SK-N-SH (cell line): ENCODE measurements at regions not wholly inside any gene's neighbourhood (a gene's known extent, or its start where the extent isn't known, plus 50 kb on each side); places are given as distances from the start of the nearest gene placed in this dataset.

Source experiments
- CTCF ChIA-PET: fragments of 300-600, 350-600 bp; formaldehyde crosslinking; extraction: SDS; loops from one replicate; lab custom pipeline; 2021; lab: Yijun Ruan, JAX
- POLR2A ChIA-PET: fragments of 350-600 bp; sonication (Branson Sonifier 250); formaldehyde crosslinking; extraction: SDS; loops from one replicate; lab custom pipeline; 2020; ENCODE audit warnings: antibody characterized with exemption, inconsistent platforms; lab: Yijun Ruan, JAX
- DNase-seq: peaks from one replicate; pipeline ENCODE4 v3.0.0; 2012
- H2AFZ ChIP-seq: fragments of 200-600 bp; sonication (generic); 2 replicates; pipeline ENCODE4 v1.8.1; 2016; ENCODE audit warnings: antibody characterized with exemption, mild to moderate bottlenecking, low read depth
- H3F3A ChIP-seq: fragments of 200-600 bp; sonication (generic); replicated peaks from 2 replicates; pipeline ENCODE3; 2016; ENCODE audit warnings: antibody characterized with exemption, mild to moderate bottlenecking; ENCODE audit not compliant: insufficient read depth
- H3K27ac ChIP-seq, 2 experiments: fragments of 200-500 bp in 1 of 2; fragments of 200-600 bp in 1 of 2; sonication (Bioruptor generic) in 1 of 2; sonication (generic), shearing (Covaris generic) in 1 of 2; 2 replicates each; pipeline versions ENCODE4 v1.5.1 to v1.6.1; 2014 to 2016; ENCODE audit warnings: low read depth in 2 of 2, inconsistent platforms in 1 of 2, low read length in 1 of 2, mild to moderate bottlenecking in 1 of 2, mixed read lengths in 1 of 2
- H3K27me3 ChIP-seq: fragments of 200-600 bp; sonication (generic), shearing (Covaris generic); 2 replicates; pipeline ENCODE4 v1.6.1; 2016; ENCODE audit warnings: mixed run types; ENCODE audit not compliant: insufficient read depth
- H3K36me3 ChIP-seq, 2 experiments: fragments of 200-500 bp in 1 of 2; fragments of 200-600 bp in 1 of 2; sonication (Bioruptor generic) in 1 of 2; sonication (generic) in 1 of 2; replicated peaks in 1 of 2; 2 replicates each; pipeline versions ENCODE3 to v1.5.1; 2014 to 2016; ENCODE audit warnings: low read length in 1 of 2, mild to moderate bottlenecking in 1 of 2; ENCODE audit not compliant: insufficient read depth in 2 of 2, control insufficient read depth in 1 of 2
- H3K4me1 ChIP-seq, 2 experiments: fragments of 200-500 bp in 1 of 2; fragments of 200-600 bp in 1 of 2; sonication (Bioruptor generic) in 1 of 2; sonication (generic), shearing (Covaris generic) in 1 of 2; 2 replicates each; pipeline versions ENCODE4 v1.5.1 to v1.6.1; 2014 to 2016; ENCODE audit warnings: low read depth in 1 of 2, low read length in 1 of 2, mixed run types in 1 of 2; ENCODE audit not compliant: insufficient read depth in 2 of 2, control insufficient read depth in 1 of 2
- H3K4me2 ChIP-seq: fragments of 200-600 bp; sonication (generic), shearing (Covaris generic); 2 replicates; pipeline ENCODE4 v1.6.1; 2017; ENCODE audit warnings: mixed run types
- H3K4me3 ChIP-seq, 2 experiments: fragments of 200-500 bp in 1 of 2; fragments of 200-600 bp in 1 of 2; sonication (Bioruptor generic) in 1 of 2; sonication (generic), shearing (Covaris generic) in 1 of 2; 2 replicates each; pipeline versions ENCODE4 v1.5.1 to v1.8.1; 2014 to 2016; ENCODE audit warnings: low read depth in 2 of 2, inconsistent platforms in 1 of 2, low read length in 1 of 2, mild to moderate bottlenecking in 1 of 2, mixed read lengths in 1 of 2, moderate library complexity in 1 of 2
- H3K79me2 ChIP-seq: fragments of 200-600 bp; sonication (generic); 2 replicates; pipeline ENCODE4 v1.8.1; 2017; ENCODE audit warnings: mild to moderate bottlenecking; ENCODE audit not compliant: insufficient read depth
- H3K9ac ChIP-seq: fragments of 200-600 bp; sonication (generic); 2 replicates; pipeline ENCODE4 v1.6.1; 2017; ENCODE audit warnings: mixed run types
- H3K9me2 ChIP-seq: fragments of 200-600 bp; sonication (generic); 2 replicates; pipeline ENCODE4 v1.6.1; 2017; ENCODE audit warnings: mixed run types
- H3K9me3 ChIP-seq: fragments of 200-600 bp; sonication (generic); 2 replicates; pipeline ENCODE4 v1.6.1; 2017; ENCODE audit warnings: mixed run types, mild to moderate bottlenecking, moderate library complexity
- H4K20me1 ChIP-seq: fragments of 200-600 bp; sonication (generic); 2 replicates; pipeline ENCODE4 v1.6.1; 2017; ENCODE audit warnings: mild to moderate bottlenecking, mixed run types; ENCODE audit not compliant: insufficient read depth
- CHD2 ChIP-seq: fragments of 150-350 bp; IDR thresholded peaks from 2 replicates; pipeline ENCODE4 v1.6.1; 2018; ENCODE audit warnings: low read length; ENCODE audit not compliant: partially characterized antibody
- EZH2phosphoT487 ChIP-seq: fragments of 200-600 bp; sonication (generic); IDR thresholded peaks from 2 replicates; pipeline ENCODE4 v1.6.1; 2017; ENCODE audit warnings: low read depth, mixed run types, mild to moderate bottlenecking, antibody characterized with exemption, moderate library complexity, borderline replicate concordance
- FOSL2 ChIP-seq: IDR thresholded peaks from 2 replicates; pipeline ENCODE4 v1.4.0; 2012; ENCODE audit warnings: low read depth, mild to moderate bottlenecking, moderate library complexity, borderline replicate concordance
- FOXJ3 ChIP-seq: sonication (generic); formaldehyde crosslinking; IDR thresholded peaks from 2 replicates; pipeline ENCODE4 v1.5.1; 2020; ENCODE audit warnings: mild to moderate bottlenecking, missing genetic modification reagents
- FOXM1 ChIP-seq: IDR thresholded peaks from 2 replicates; pipeline ENCODE4 v1.4.0; 2012; ENCODE audit warnings: low read depth, mild to moderate bottlenecking
- GATA2 ChIP-seq: sonication (generic); formaldehyde crosslinking; IDR thresholded peaks from 2 replicates; pipeline ENCODE4 v1.5.0; 2020; ENCODE audit warnings: mild to moderate bottlenecking, missing genetic modification reagents
- JUND ChIP-seq: IDR thresholded peaks from 2 replicates; pipeline ENCODE4 v1.4.0; 2012
- MEF2A ChIP-seq: IDR thresholded peaks from 2 replicates; pipeline ENCODE4 v1.4.0; 2012; ENCODE audit warnings: low read depth, borderline replicate concordance
- MXI1 ChIP-seq: IDR thresholded peaks from 2 replicates; pipeline ENCODE4 v1.6.1; 2012; ENCODE audit warnings: mild to moderate bottlenecking, low read depth, low read length, improper control_type of control experiment
- RFX5 ChIP-seq: IDR thresholded peaks from 2 replicates; pipeline ENCODE4 v1.6.1; 2012; ENCODE audit warnings: mild to moderate bottlenecking, improper control_type of control experiment, low read length
- SMC3 ChIP-seq: IDR thresholded peaks from 2 replicates; pipeline ENCODE4 v1.6.1; 2012; ENCODE audit warnings: low read depth, low read length, improper control_type of control experiment
- TCF12 ChIP-seq: IDR thresholded peaks from 2 replicates; pipeline ENCODE4 v1.4.0; 2012
- YY1 ChIP-seq: IDR thresholded peaks from 2 replicates; pipeline ENCODE4 v1.4.0; 2012; ENCODE audit warnings: low read depth, mild to moderate bottlenecking
- WGBS: methylation state at CpG from one replicate; pipeline ENCODE4 v1.1.6; 2017; ENCODE audit warnings: low lambda C conversion rate; 5-methylcytosine and 5-hydroxymethylcytosine counted together
- TF ChIP-seq, protein P1 (sequence below): fragments of 200-600 bp; sonication (generic); IDR thresholded peaks from 2 replicates; pipeline ENCODE4 v1.6.1; 2017; ENCODE audit warnings: antibody characterized with exemption, mild to moderate bottlenecking, moderate library complexity
- TF ChIP-seq, protein P2 (sequence below): IDR thresholded peaks from 2 replicates; pipeline ENCODE4 v1.6.1; 2012; ENCODE audit warnings: mild to moderate bottlenecking, low read depth, low read length, moderate library complexity
- TF ChIP-seq, protein P3 (sequence below): IDR thresholded peaks from 2 replicates; pipeline ENCODE4 v1.4.0; 2012; ENCODE audit warnings: low read depth, borderline replicate concordance

DNA sequence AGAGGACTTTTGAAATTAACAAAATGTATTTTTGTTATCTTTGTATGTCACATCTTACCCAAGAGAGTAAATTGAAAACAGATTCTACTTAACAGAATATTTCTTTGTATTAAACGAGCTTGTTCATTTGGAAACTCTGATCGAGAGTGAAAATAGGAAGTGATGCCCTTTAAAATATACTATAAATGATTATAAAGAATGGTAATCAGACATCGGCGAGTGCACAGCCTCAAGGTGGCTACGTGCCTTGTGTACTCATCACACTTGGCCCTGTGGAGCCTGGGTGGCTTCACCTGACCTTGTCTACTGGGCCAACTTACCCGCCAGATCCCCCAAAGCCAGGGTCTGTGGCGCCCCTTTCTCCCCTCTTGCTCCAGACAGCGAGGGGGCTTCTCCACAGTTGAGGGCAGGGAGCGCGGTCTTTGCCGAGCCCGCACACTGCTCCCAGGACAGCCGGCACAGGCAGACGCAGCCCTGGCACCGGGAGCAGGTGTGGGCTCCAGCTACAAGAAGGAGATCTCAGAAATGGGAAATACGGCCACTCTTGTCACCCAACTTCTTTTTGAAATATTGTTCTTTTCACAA is 243.2 kb downstream of the CEMIP2 start:
- no peak overlapping the region for H3K27ac ChIP-seq
- WGBS, result 13% methylated on average over 12 of the region's 16 CpGs
- CTCF ChIA-PET, result interaction anchor here (1.0 kb wide), 1 partner anchor 679 kb away, joined by 3 read pairs; no protein-coding TSS in a partner anchor

More for the DNA sequence above, 243.2 kb downstream of the CEMIP2 start:
- Histone ChIP-seq H3K4me3 (no peak overlapping the region), H3K27me3 (no peaks in the 10 kb centered on the region; the same call in 1 of the 2 replicates), H3K9me3 (no peaks in the 10 kb centered on the region), H3K4me1 (no peaks in the 10 kb centered on the region), H4K20me1 (no peaks in the 10 kb centered on the region), H3K36me3 (no peaks in the 10 kb centered on the region), H3K9ac (no peak overlapping the region), H3K79me2 (no peaks in the 10 kb centered on the region), H3F3A (no peaks in the 10 kb centered on the region), H3K9me2 (no peaks in the 10 kb centered on the region), H2AFZ (no peak overlapping the region), H3K4me2 (no peak overlapping the region)
- no peak for DNase-seq
- POLR2A ChIA-PET, result no interaction called here
- TF ChIP-seq RFX5 (no peak), MXI1 (no peak), FOXJ3 (no peak), SMC3 (no peak), MEF2A (no peak), TCF12 (no peak), YY1 (no peak), FOXM1 (no peak), JUND (no peak), GATA2 (CRISPR knock-in tag) (no peak), CHD2 (no peak), FOSL2 (no peak), EZH2phosphoT487 (no peak)
- TF ChIP-seq, protein P1, sequence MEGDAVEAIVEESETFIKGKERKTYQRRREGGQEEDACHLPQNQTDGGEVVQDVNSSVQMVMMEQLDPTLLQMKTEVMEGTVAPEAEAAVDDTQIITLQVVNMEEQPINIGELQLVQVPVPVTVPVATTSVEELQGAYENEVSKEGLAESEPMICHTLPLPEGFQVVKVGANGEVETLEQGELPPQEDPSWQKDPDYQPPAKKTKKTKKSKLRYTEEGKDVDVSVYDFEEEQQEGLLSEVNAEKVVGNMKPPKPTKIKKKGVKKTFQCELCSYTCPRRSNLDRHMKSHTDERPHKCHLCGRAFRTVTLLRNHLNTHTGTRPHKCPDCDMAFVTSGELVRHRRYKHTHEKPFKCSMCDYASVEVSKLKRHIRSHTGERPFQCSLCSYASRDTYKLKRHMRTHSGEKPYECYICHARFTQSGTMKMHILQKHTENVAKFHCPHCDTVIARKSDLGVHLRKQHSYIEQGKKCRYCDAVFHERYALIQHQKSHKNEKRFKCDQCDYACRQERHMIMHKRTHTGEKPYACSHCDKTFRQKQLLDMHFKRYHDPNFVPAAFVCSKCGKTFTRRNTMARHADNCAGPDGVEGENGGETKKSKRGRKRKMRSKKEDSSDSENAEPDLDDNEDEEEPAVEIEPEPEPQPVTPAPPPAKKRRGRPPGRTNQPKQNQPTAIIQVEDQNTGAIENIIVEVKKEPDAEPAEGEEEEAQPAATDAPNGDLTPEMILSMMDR, result no peak
- TF ChIP-seq, protein P2, sequence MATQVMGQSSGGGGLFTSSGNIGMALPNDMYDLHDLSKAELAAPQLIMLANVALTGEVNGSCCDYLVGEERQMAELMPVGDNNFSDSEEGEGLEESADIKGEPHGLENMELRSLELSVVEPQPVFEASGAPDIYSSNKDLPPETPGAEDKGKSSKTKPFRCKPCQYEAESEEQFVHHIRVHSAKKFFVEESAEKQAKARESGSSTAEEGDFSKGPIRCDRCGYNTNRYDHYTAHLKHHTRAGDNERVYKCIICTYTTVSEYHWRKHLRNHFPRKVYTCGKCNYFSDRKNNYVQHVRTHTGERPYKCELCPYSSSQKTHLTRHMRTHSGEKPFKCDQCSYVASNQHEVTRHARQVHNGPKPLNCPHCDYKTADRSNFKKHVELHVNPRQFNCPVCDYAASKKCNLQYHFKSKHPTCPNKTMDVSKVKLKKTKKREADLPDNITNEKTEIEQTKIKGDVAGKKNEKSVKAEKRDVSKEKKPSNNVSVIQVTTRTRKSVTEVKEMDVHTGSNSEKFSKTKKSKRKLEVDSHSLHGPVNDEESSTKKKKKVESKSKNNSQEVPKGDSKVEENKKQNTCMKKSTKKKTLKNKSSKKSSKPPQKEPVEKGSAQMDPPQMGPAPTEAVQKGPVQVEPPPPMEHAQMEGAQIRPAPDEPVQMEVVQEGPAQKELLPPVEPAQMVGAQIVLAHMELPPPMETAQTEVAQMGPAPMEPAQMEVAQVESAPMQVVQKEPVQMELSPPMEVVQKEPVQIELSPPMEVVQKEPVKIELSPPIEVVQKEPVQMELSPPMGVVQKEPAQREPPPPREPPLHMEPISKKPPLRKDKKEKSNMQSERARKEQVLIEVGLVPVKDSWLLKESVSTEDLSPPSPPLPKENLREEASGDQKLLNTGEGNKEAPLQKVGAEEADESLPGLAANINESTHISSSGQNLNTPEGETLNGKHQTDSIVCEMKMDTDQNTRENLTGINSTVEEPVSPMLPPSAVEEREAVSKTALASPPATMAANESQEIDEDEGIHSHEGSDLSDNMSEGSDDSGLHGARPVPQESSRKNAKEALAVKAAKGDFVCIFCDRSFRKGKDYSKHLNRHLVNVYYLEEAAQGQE, result no peak
- TF ChIP-seq, protein P3, sequence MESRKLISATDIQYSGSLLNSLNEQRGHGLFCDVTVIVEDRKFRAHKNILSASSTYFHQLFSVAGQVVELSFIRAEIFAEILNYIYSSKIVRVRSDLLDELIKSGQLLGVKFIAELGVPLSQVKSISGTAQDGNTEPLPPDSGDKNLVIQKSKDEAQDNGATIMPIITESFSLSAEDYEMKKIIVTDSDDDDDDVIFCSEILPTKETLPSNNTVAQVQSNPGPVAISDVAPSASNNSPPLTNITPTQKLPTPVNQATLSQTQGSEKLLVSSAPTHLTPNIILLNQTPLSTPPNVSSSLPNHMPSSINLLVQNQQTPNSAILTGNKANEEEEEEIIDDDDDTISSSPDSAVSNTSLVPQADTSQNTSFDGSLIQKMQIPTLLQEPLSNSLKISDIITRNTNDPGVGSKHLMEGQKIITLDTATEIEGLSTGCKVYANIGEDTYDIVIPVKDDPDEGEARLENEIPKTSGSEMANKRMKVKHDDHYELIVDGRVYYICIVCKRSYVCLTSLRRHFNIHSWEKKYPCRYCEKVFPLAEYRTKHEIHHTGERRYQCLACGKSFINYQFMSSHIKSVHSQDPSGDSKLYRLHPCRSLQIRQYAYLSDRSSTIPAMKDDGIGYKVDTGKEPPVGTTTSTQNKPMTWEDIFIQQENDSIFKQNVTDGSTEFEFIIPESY, result no peak
